NAMALWA (cell line): ENCODE measurements at regions not wholly inside any gene's neighbourhood (a gene's known extent, or its start where the extent isn't known, plus 50 kb on each side); places are given as distances from the start of the nearest gene placed in this dataset.
"Not testable (repeated sequence)": the region's sequence is repeated elsewhere in the genome, so short reads cannot be mapped to it uniquely, and the experiment has no call there.

Source experiments
- DNase-seq: peaks from one replicate; pipeline ENCODE4 v3.0.0-alpha.2; 2015; ENCODE audit warnings: low spot score

DNA sequence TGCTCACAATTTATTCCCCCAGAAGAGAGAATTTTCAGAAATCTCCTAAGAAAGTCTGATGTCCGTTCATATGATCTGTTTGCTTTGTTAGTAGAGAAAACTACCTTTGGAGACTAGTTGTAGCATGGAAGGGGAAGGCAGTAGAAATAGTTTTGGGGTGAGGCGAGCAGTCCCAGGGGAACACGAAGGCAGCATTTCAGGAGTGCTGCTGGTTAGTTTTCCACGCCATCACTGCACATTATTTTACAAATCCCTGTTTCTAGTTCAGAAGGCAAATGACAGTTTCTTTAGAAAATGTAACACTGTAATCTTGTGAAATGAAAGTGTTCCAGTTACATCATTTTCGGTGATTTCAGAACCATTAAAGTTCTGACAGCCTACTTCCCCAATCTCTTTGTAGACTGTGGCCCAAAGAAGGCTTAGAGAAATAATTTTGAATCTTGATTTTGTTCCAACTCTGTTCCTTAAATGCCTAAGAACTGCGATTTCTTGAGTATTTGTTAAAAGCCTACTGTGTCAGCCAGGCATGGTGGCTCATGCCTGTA lies 123.8 kb downstream of the LAT start:
- DNase-seq: not testable (repeated sequence)

DNA sequence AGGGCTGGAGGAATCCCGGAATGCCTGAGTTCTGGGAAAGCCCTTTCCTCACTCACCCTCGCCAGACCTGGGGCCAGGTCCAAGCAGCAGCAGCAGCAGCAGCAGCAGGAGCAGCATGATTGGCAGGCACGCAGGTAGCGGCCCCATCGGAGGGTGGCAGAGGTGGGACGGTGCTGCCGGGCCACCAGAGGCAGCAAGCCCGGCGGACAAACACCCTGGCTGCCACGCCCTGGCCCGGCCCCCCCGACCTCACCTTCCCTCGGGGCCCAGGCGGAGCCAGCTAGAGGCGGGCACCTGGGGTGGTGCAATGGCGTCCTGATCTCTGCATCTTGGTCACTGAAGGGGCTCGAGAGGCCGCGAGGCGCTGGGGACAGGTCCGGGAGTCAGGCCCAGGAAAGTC lies 122.4 kb downstream of the LAT start:
- no peak for DNase-seq

DNA sequence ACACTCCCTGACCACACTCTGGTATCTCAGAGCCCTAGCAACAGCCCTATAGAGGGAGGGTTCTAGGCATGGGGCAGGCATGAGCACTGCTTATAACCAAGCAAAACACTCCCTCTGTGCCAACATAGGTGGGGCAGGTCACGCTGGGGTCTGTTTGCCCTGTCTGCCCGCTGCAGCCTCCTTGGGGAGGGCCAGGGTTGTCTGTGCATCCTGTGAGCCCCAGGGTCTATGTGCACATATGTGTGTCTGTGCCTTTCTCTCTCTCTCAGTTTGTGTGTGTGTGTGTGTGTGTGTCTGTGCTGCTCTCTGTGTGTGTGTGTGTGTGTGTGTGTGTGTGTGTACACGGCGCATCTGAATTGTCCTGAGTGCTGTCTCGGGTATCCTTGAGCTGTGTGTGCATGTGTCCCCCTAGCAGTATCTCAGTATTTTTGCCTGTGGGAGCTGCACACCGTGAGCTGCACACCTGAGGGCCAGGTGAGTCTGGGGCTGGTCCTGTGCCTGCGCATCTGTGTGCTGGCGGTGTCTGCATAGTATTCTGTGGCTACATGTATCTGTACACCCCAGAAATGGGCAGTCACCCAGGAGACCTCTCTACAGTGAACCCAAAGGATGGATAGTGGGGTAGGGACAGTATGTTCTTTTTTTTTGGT lies 121.5 kb downstream of the LAT start:
- DNase-seq: not testable (repeated sequence)

DNA sequence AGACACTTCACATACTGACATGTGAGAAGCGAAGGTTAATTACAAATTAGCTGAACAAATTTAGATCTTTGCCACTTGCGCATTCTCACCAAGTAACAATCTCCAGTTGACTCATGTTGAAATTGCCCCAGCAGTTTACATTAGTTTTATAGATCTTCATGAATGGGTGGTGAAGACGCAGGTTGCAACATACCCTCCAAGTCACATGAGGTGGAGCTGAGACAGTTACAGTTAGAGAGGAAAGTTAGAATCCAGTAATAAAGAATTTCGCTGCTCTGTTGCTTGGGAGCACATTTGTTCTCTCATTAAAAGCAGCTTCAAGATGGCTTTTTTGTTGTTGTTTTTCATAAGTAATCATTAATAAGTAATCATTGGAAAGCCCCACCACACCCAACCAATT lies 119.7 kb downstream of the LAT start:
- not testable (repeated sequence) for DNase-seq

DNA sequence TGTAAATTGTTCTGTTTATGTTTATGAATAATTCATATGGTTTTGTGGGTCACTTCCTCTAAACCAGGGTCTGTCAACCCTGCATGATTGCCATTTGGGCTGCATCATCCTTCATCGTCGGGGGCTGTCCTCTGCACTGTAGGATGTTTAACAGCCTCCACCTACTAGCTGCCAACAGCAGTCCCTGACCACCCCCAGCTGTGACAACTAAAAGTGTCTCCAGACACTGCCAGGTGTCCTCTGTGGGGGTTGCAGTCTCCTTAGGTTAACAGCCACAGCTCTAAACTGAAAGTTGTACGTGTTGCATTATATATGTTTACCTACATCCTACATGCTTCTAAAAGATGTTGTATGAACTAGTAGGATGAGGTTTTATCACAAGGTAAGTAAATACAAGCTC lies 113.1 kb downstream of the LAT start:
- DNase-seq: not testable (repeated sequence)

DNA sequence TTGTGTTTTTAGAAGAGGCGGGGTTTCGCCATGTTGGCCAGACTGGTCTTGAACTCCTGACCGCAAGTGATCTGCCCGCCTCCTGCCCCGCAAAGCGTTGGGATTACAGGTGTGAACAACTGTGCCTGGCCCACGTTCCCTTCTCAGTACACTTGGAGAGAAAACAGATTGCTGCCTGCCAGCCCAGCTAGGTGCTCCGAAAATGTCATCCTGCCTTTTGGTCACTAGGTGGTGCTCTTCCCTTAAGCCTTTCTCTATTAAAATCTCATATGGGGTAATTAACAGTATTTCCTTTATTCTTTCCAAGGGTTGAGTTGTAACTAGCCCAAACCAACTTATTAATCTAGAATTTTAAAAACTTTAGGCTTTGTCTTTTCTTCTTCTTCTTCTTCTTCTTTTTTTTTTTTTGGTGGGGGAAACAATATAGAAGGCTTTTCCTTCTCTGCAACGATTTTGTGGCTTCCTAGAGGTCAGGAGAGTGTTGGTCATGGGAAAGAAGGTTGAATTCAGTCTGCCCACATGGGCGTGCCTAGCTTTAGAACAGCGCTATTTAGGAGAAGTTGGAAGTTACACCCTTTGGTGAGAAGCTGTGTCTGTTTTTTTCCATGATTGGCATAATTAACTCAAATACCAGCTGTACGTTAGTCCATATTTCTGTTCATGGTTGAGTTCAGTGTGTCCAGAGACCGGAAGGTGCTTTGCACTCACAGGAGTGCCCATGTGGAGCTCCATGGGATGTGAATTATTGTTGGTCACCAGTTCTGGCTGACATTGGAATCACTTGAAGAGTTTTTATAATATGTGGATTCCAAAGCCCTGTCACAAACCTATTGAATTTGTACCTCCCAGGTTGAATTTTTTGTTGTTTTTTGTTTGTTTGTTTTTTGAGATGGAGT lies 110.1 kb downstream of the LAT start:
- not testable (repeated sequence) for DNase-seq

DNA sequence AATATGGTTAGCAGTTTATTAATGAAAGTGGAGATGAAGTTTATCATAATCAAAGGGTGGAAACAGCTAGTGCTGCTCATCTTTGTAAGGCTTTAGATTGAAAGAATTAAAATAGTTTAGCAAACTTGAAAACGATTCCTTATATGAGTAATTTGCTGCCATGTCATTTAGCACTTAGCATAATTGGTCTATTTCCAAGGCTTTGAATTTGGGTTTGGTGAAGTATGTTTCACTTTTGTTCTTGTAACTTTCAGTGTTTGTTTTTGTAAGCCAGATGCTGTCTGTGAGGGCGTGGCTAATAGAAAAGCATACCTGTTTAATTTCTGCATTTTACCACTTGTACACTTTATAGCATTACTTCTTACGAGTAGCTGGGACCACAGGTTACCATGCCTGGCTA lies 109.5 kb downstream of the LAT start:
- DNase-seq: not testable (repeated sequence)

DNA sequence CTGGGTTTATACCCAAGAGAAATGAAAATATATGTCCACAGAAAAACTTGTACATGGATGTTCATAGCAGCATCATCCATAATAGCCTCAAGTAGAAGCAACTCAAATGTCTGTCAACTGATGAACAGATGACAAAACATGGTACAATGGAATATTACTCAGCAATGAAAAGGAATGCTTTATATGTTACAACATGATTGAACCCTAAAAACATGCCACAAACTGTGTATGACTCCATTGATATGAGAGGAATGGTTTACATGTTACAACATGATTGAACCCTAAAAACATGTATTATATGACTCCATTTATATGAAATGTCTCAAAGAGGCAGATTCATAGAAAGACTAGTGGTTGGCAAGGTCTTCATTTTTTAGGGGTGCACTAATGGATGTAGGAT lies 104.8 kb downstream of the LAT start:
- DNase-seq: not testable (repeated sequence)

DNA sequence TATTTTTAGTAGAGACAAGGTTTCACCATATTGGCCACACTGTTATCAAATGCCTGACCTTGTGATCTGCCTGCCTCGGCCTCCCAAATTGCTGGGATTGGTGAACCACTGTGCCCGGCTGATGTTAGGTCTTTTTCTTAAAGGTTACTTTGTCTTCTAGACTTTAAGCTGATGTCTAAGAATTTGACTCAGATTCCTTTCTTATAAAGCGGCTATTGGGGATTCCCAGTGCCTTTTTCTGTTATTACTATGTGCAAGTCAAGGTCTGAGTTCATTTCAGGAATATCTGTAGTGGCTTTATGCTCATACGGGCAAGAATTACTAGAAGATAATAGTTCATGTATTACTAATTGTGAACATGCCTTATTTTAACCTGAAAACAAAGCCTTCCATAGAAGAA lies 102.8 kb downstream of the LAT start:
- not testable (repeated sequence) for DNase-seq

DNA sequence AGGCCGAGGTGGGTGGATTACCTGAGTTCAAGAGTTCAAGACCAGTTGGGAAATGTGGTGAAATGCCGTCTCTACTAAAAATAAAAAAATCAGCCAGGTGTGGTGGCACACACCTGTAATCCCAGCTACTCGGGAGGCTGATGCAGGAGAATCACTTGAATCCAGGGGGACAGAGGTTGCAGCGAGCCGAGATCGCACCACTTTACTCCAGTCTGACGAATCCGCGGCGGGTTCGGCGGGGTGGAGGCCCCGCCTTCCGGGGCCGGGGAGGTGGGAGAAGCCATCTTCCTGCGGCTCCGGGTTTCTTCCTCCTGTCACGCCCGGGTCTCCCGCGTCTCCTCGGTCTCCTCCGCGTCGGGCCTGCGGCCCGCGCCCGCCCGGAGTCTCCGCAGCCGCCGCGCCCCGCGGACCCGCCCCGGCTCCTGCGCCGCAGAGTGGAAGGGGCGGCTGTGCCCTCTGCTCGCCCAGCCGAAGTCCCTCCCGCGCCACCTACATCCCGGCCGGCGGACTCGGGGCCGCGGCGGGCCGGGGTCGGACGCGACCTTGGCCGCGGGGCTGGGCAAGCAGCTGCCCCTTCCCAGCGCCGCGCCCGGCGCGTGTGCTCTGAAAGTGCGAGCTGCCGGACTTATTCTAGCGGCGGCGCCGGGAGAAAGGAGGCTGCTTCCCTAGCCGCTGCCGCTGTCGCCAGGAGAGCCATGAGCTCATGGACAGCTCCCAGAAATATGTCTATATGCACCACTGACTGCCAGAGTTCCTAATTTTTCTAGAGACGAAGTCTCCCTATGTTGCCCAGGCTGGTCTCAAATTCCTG lies 97.2 kb downstream of the LAT start:
- not testable (repeated sequence) for DNase-seq

DNA sequence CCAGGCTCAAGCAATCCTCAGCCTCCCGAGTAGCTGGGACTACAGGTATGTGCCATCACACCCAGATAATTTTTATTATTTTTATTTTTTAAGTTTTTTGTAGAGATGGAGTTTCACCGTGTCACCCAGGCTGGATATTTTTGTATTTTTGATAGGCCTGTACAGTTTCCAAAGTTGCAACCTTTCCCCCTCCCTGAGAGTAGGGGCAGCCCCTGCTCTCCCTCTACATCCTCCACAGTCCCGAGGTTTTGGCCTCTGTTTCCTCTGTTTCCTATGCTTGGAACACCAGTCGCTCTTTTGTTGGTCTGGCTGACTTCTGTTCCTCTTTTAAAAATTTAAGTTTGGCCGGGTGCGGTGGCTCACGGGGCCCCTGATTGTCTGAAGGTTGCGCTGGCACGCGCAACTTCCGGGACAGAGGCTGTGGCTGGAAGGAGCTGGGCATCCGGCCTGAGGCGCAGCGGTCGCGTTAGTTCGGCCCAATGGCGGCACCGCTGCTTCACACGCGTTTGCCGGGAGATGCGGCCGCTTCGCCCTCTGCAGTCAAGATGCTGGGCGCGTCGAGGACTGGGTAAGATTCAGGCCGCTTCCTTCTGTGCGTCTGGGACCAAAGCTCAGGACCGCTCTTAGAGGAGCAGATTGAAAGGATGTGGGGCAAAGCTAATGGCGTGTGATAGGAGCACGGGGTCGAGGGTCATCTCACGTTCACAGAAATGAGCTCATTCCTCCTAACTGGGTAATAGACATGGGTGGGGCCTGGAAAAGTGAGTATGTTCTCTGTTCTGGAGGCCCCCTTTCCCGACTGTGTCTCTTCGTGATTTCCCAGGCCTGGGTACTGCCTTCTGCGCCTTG lies 89.9 kb downstream of the LAT start:
- DNase-seq: peak; percentile 60

DNA sequence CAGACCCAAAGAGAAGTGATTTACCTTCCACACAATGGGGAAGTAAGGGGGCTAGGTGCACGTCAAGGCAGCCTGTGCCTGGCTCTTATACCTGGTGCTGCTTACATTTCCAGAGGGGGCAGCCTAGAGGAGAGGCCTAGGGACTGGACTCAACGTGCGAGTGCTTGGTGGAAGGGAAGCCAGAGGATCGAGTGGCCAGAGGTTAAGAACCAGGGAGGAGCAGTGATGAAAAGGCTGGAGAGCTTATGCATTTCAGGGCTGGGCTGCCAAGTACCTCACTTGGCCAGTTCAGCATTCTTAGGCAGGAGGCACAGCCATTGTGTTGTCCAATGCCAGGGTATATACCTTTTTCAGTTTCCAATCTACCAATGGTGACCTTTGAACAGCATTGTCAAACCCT lies 77.4 kb downstream of the LAT start:
- not testable (repeated sequence) for DNase-seq

DNA sequence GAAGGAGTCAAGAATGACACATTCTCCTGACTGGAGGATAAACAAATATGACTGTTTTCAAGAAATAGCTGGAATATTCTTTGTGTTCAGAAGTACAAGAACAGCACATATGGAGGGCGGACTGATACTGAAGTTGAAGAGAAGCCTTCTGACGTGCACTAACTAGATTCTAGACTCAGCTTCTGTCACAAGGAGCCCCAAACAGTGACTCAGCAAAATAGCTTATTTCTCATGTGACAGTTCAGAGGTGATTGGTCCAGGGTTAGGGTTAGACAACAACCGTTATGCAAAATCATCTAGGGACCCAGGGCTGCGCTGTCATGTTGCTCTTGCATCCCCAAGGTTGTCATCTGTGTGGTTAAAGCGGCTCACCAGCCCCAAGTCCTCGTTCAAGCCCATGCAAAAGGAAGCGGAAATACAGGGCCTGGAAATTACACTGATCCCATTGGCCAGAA lies 76.6 kb downstream of the LAT start:
- not testable (repeated sequence) for DNase-seq

DNA sequence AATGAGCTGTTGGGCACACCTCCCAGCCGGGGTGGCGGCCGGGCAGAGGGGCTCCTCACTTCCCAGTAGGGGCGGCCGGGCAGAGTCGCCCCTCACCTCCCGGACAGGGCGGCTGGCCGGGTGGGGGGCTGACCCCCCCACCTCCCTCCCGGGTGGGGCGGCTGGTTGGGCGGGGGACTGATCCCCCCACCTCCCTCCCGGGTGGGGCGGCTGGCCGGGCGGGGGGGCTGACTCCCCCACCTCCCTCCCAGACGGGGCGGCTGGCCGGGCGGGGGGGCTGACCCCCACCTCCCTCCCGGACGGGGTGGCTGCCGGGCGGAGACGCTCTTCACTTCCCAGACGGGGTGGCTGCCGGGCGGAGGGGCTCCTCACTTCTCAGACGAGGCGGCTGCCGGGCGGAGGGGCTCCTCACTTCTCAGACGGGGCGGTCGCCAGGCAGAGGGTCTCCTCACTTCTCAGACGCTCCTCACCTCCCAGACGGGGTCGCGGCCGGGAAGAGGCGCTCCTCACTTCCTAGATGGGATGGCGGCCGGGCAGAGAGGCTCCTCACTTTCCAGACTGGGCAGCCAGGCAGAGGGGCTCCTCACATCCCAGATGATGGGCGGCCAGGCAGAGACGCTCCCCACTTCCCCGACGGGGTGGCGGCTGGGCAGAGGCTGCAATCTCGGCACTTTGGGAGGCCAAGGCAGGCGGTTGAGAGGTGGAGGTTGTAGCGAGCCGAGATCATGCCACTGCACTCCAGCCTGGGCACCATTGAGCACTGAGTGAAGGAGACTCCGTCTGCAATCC lies 75.4 kb downstream of the LAT start:
- not testable (repeated sequence) for DNase-seq

DNA sequence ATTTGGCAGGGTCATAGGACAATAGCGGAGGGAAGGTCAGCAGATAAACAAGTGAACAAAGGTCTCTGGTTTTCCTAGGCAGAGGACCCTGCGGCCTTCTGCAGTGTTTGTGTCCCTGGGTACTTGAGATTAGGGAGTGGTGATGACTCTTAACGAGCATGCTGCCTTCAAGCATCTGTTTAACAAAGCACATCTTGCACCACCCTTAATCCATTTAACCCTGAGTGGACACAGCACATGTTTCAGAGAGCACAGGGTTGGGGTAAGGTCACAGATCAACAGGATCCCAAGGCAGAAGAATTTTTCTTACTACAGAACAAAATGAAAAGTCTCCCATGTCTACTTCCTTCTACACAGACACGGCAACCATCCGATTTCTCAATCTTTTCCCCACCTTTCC lies 74.7 kb downstream of the LAT start:
- not testable (repeated sequence) for DNase-seq
